Stimulated activated naive CD8-positive, alpha-beta T cell treated with anti-CD3 and anti-CD28 coated beads, Interleukin-15, Interleukin-2, amounts not matched to agents 100 ng/mL and 50 ng/mL, for 24 hours (primary cell): ENCODE measurements at regions not wholly inside any gene's neighbourhood (a gene's known extent, or its start where the extent isn't known, plus 50 kb on each side); places are given as distances from the start of the nearest gene placed in this dataset.
"Not testable (repeated sequence)": the region's sequence is repeated elsewhere in the genome, so short reads cannot be mapped to it uniquely, and the experiment has no call there.

Source experiments
- H3K27ac Mint-ChIP-seq: one replicate; pipeline ENCODE4 v1.8.0; 2021; ENCODE audit warnings: mild to moderate bottlenecking, mixed read lengths
- H3K27me3 Mint-ChIP-seq: one replicate; pipeline ENCODE4 v1.8.0; 2021; ENCODE audit warnings: mixed read lengths
- H3K36me3 Mint-ChIP-seq: one replicate; pipeline ENCODE4 v1.8.0; 2021; ENCODE audit warnings: low read depth, mixed read lengths
- H3K4me1 Mint-ChIP-seq: one replicate; pipeline ENCODE4 v1.8.0; 2021; ENCODE audit warnings: low read depth, mixed read lengths
- H3K4me3 Mint-ChIP-seq: one replicate; pipeline ENCODE4 v1.8.0; 2021; ENCODE audit warnings: mild to moderate bottlenecking, mixed read lengths
- H3K9me3 Mint-ChIP-seq: one replicate; pipeline ENCODE4 v1.8.0; 2021; ENCODE audit warnings: mixed read lengths

GRCh38 chr2:193467276-193467987 is 1272.7 kb upstream of the TMEFF2 start:
- Mint-ChIP-seq H3K27ac (no peak overlapping the region), H3K27me3 (no peaks in the 10 kb centered on the region), H3K9me3 (peaks cover 11% of the 10 kb centered on the region), H3K36me3 (no peaks in the 10 kb centered on the region), H3K4me3 (no peak overlapping the region), H3K4me1 (peaks cover 11% of the 10 kb centered on the region)

GRCh38 chr2:193463011-193463410 is 1268.3 kb upstream of the TMEFF2 start:
- Mint-ChIP-seq H3K27me3 (no peaks in the 10 kb centered on the region), H3K9me3 (peaks cover 11% of the 10 kb centered on the region), H3K4me1 (no peaks in the 10 kb centered on the region), H3K27ac (no peak overlapping the region), H3K4me3 (no peak overlapping the region), H3K36me3 (no peaks in the 10 kb centered on the region)

GRCh38 chr2:193462411-193462810 is 1267.7 kb upstream of the TMEFF2 start:
- Mint-ChIP-seq H3K4me1 (no peaks in the 10 kb centered on the region), H3K36me3 (no peaks in the 10 kb centered on the region), H3K27me3 (no peaks in the 10 kb centered on the region), H3K27ac (no peak overlapping the region), H3K9me3 (peaks cover 11% of the 10 kb centered on the region), H3K4me3 (no peak overlapping the region)

- H3K27me3 Mint-ChIP-seq: no peaks in the 10 kb centered on the region
- no peak overlapping the region for H3K4me3 Mint-ChIP-seq
- peaks cover 11% of the 10 kb centered on the region for H3K9me3 Mint-ChIP-seq
- H3K27ac Mint-ChIP-seq: no peak overlapping the region
- H3K4me1 Mint-ChIP-seq: no peaks in the 10 kb centered on the region
- no peaks in the 10 kb centered on the region for H3K36me3 Mint-ChIP-seq
These were observed 1266.8 kb upstream of the TMEFF2 start for GRCh38 chr2:193461431-193461934.

- Mint-ChIP-seq H3K27me3 (no peaks in the 10 kb centered on the region), H3K36me3 (no peaks in the 10 kb centered on the region), H3K4me1 (no peaks in the 10 kb centered on the region), H3K9me3 (no peaks in the 10 kb centered on the region), H3K27ac (no peak overlapping the region), H3K4me3 (no peak overlapping the region)
These were observed 1252.2 kb upstream of the TMEFF2 start for GRCh38 chr2:193446967-193447366.

- Mint-ChIP-seq H3K36me3 (no peaks in the 10 kb centered on the region), H3K4me3 (no peak overlapping the region), H3K27ac (no peak overlapping the region), H3K27me3 (no peaks in the 10 kb centered on the region), H3K4me1 (no peaks in the 10 kb centered on the region), H3K9me3 (no peaks in the 10 kb centered on the region)
These were observed 1247.6 kb upstream of the TMEFF2 start for GRCh38 chr2:193442293-193442692.

GRCh38 chr2:193428336-193428818 is 1233.6 kb upstream of the TMEFF2 start:
- no peaks in the 10 kb centered on the region for H3K4me1 Mint-ChIP-seq
- H3K27ac Mint-ChIP-seq: no peak overlapping the region
- H3K4me3 Mint-ChIP-seq: no peak overlapping the region

GRCh38 chr2:193412368-193412767 is 1217.6 kb upstream of the TMEFF2 start:
- H3K36me3 Mint-ChIP-seq, H3K4me1 Mint-ChIP-seq, H3K4me3 Mint-ChIP-seq, H3K27me3 Mint-ChIP-seq, H3K27ac Mint-ChIP-seq: not testable (repeated sequence)
- H3K9me3 Mint-ChIP-seq: peaks cover 18% of the 10 kb centered on the region

More at GRCh38 chr2:193428336-193428818, 1233.6 kb upstream of the TMEFF2 start:
- H3K36me3 Mint-ChIP-seq: no peaks in the 10 kb centered on the region
- no peaks in the 10 kb centered on the region for H3K27me3 Mint-ChIP-seq
- H3K9me3 Mint-ChIP-seq: peaks cover 5% of the 10 kb centered on the region

- Mint-ChIP-seq H3K4me3 (no peak overlapping the region), H3K4me1 (no peaks in the 10 kb centered on the region), H3K36me3 (no peaks in the 10 kb centered on the region), H3K27ac (no peak overlapping the region), H3K9me3 (peaks cover 9% of the 10 kb centered on the region), H3K27me3 (no peaks in the 10 kb centered on the region)
These were observed 1215.2 kb upstream of the TMEFF2 start for GRCh38 chr2:193409951-193410350.

GRCh38 chr2:193382583-193382982 is 1187.8 kb upstream of the TMEFF2 start:
- H3K36me3 Mint-ChIP-seq: no peaks in the 10 kb centered on the region
- no peaks in the 10 kb centered on the region for H3K4me1 Mint-ChIP-seq
- H3K9me3 Mint-ChIP-seq: no peaks in the 10 kb centered on the region
- no peak overlapping the region for H3K27ac Mint-ChIP-seq
- no peaks in the 10 kb centered on the region for H3K27me3 Mint-ChIP-seq
- H3K4me3 Mint-ChIP-seq: no peak overlapping the region

- H3K9me3 Mint-ChIP-seq: no peaks in the 10 kb centered on the region
- no peak overlapping the region for H3K4me3 Mint-ChIP-seq
- H3K27ac Mint-ChIP-seq: no peak overlapping the region
- no peaks in the 10 kb centered on the region for H3K4me1 Mint-ChIP-seq
- H3K36me3 Mint-ChIP-seq: no peaks in the 10 kb centered on the region
- H3K27me3 Mint-ChIP-seq: no peaks in the 10 kb centered on the region
These were observed 1183.1 kb upstream of the TMEFF2 start for GRCh38 chr2:193377789-193378188.

GRCh38 chr2:193373120-193373519 is 1178.4 kb upstream of the TMEFF2 start:
- Mint-ChIP-seq H3K27ac (no peak overlapping the region), H3K4me1 (no peaks in the 10 kb centered on the region), H3K9me3 (no peaks in the 10 kb centered on the region), H3K36me3 (no peaks in the 10 kb centered on the region), H3K27me3 (no peaks in the 10 kb centered on the region), H3K4me3 (no peak overlapping the region)

GRCh38 chr2:193371200-193371599 is 1176.5 kb upstream of the TMEFF2 start:
- H3K4me3 Mint-ChIP-seq: no peak overlapping the region
- H3K9me3 Mint-ChIP-seq: no peaks in the 10 kb centered on the region
- H3K27ac Mint-ChIP-seq: no peak overlapping the region

GRCh38 chr2:193368615-193369014 is 1173.9 kb upstream of the TMEFF2 start:
- Mint-ChIP-seq H3K9me3 (no peaks in the 10 kb centered on the region), H3K4me1 (no peaks in the 10 kb centered on the region), H3K4me3 (no peak overlapping the region), H3K36me3 (no peaks in the 10 kb centered on the region), H3K27me3 (no peaks in the 10 kb centered on the region), H3K27ac (no peak overlapping the region)

More at GRCh38 chr2:193371200-193371599, 1176.5 kb upstream of the TMEFF2 start:
- H3K27me3 Mint-ChIP-seq: no peaks in the 10 kb centered on the region
- no peaks in the 10 kb centered on the region for H3K36me3 Mint-ChIP-seq
- H3K4me1 Mint-ChIP-seq: no peaks in the 10 kb centered on the region

GRCh38 chr2:193357508-193357907 is 1162.8 kb upstream of the TMEFF2 start:
- Mint-ChIP-seq H3K36me3 (no peaks in the 10 kb centered on the region), H3K27ac (no peak overlapping the region), H3K27me3 (no peaks in the 10 kb centered on the region), H3K4me3 (no peak overlapping the region), H3K9me3 (no peaks in the 10 kb centered on the region), H3K4me1 (no peaks in the 10 kb centered on the region)
